Activated CD8-positive, alpha-beta memory T cell treated with anti-CD3 and anti-CD28 coated beads, Interleukin-2, amount 50 U/mL, for 1 hour (primary cell): ENCODE measurements at regions not wholly inside any gene's neighbourhood (a gene's known extent, or its start where the extent isn't known, plus 50 kb on each side); places are given as distances from the start of the nearest gene placed in this dataset.

Experiments
- DNase-seq: peaks from one replicate; pipeline ENCODE4 v3.0.0-alpha.2; 2020; ENCODE audit errors: extremely low read depth

DNA sequence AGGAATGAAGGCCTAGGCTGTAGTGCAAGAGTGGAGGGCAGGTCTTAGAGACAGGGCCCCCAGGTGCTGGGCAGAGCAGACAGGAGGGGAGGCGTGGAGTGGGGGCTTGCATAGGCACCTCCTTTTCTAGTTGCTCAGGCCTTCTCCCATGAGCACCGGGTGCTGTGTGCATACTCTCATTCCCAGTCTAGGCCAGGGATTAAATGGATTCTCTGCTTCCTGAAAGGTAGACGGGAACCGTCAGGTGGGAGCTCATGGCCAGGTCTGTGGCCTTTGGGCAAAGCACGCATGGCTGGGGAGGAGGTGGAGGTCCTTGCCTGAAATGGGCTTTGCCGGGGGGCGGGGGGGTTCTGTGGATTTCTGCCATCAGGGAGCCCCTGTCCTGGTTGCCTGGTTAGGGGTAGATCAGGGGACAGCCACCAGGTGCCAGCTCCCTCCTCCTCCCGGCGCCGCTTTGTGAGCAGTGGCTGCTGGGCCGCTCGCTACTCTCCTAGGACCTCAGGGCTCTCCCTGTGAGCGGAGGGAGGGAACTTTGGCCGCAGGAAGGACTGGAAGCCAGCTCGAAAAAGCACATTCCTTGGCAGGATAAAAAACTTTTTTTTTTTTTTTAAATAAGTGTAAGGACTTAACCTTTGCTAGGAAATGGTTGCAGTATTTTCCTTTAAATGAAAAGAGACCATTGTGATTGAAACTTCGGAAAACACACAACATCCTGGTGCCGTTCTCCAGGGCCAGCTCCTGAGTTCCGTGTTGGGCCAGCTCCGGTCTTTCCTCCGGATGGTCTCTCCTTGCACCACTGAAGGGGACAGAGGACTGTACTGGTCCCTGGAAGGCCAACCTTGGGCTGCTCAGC, 82.8 kb upstream of the HAAO start:
- DNase-seq: no peak

DNA sequence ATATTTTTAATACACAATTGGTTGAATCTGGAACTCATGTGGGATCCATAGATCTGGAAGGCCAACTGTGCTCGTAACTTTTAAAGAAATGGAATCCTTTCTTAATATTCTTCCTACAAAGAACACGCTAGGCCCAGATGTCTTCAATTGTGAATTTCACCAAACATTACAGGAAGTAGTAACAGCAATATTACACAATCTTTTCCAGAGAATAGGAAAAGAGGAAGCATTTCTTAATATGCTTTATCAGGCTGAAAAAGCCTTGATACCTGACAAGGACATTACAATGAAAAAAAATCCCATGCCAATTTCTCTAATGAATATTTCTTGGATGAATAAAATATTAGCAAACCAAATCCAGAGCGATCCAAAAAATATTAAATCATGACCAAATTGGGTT, 80.3 kb upstream of the HAAO start:
- DNase-seq: no peak

DNA sequence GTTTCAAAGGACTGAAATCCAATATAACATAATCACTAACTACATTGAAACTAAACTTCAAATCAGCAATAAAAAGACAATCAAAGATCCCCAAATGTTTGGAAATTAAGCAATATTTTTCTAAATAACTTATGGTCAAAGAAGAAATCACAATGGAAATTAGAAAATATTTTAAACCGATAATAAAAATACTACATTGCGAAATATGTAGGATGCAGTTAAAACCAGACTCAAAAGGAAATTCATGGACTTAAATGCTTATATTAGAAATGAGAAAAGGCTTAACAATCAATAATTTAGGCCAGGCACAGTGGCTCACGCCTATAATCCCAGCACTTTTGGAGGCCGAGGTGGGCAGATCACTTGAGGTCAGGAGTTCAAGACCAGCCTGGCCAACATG, 79.0 kb upstream of the HAAO start:
- DNase-seq: no peak

DNA sequence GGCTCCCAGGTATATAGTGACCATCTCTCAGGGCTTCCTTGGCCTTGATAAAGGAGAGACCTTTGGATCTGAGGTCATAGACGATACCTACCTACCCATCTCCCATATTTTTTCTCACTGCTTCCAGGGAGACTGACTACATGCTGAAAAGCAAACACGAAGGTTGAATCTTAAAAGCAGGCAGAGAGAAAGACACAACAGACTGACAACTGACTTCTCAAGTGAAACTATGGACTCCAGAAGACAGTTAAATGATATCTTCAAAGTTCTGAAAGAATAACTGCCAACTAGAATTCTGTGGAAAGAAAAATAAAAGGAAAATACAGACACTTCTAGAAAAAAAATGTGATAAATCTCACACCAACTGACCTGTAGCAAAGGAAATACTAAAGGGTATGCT, 76.5 kb upstream of the HAAO start:
- DNase-seq: no peak

DNA sequence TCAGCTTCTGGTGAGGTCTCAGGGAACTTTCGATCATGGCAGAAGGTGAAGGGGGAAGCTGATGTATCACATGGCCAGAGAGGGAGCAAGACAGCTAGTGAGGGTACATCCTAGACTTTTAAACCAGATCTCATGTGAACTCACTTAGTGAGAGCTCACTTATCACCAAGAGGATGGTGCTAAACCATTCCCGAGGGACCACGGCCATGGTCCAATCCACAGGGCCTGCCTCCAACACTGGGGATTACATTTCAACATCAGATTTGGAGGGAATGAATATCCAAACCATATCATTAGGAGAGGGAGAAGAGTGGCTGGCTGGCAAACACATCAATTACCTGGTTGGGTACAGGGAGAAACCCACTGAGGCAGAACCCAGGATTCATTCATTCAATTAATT, 75.7 kb upstream of the HAAO start:
- DNase-seq: no peak

DNA sequence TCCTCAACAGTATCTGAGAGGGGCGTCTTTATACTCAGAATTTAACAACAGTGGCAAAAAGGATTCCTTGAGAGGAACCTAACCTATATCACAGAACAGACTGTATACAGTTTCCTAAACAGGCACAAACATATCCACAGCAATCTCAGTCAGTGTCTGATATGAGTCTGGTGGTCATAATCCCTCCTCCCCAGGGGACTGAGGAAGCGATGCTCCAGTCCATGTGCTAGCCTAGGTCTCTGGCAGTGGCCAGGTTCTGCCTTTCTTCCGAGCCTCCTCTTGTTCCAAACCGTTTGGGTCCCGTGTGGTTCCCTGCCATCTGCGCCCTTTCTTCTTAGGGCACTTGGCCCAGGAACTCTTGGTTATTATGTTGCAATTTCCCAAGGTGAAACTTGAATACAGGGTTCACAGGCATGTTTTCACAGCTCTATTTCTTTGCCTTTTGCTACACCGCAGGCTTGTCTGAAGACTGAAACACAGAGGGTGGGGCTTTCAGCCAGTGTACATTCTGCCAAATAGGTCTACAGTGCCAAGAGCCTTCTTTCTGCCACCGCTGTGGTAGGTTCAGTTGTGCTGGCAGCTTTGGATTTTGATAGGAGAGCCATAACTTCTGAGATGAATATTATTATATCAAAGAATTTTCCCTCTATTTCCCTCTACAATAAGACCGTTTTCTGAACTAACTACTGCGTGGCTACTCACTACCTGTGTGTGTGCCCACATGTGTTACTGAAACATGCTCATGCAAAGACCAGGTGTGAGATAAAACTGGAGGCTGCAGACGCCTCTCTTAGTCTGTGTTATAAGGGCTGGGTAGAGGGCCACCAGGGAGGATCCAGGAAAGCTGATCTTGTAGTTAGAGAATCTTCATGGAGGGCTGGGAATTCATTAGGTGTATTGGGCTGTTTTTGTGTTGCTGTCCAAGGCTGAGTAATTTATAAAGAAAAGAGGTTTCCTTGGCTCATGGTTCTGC, 75.0 kb upstream of the HAAO start:
- DNase-seq: no peak

DNA sequence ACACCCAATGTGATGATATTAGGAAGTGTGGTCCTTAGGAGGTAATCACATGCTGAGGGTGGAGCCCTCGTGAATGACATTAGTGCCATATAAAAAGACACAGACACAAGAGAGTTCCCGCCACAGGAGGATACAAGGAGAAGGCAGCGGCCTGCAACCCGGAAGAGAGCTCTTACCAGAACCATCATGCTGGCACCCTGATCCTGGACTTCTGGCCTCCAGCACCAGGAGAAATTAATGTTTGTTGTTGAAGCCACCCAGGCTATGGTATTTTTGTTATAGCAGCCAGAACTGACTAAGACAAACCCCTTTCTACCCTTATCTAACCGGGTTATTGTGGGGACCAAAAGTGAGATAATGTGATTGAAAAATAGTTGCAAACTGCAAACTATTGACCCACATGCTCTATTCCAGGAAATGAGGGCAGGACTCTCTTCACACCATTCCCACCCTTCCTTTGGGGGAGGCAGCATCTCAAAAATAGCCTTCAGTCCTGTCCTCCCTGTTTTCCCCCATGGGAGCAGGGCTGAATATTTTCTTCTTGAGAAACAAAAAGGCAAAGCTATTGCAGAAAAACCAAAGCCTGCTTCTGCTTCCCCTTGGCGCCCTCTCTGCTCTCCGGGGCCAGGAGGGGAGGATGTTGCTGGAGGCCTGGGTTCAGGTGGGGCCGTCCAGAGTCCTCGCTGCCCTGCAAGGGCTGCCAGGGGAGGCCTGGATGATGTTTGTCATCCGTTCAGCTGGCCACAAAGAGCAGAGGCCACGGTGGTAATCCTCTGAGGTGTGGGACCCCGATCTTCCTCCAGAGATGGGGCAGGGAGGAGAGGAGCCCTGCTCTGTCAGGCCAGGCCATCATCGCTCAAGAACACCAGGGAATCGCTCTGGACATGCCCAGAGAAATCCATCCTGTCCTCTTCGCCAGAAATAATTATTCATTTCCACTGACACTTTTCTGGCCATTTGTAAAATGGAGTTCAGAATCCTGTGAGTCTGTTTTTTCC, 73.8 kb upstream of the HAAO start:
- no peak for DNase-seq

DNA sequence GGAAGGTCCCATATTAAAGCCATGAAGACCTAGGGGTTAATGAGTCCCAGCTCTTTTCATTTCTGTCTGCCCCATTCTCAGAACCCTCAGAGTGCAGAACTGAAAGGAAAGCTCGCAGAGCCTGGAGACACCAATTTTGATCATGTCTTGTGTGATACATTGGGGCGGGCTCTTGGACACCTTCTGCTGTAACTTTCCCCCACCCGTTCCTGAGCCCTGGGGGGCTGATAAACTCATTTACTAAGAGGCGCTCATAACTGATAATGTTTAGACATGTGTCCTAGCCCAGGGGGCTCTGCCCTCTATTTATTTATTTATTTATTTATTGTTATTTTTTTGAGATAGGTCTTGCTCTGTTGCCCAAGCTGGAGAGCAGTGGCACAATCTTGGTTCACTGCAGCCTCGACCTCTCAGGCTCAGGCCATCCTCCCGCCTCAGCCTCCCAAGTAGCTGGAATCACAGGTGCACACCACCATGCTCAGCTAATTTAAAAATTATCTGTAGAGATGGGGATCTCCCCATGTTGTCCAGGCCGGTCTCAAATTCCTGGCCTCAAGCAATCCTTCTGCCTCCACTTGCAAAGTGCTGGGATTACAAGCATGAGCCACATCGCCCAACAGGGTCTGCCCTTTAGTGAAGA, 72.4 kb upstream of the HAAO start:
- DNase-seq: no peak

DNA sequence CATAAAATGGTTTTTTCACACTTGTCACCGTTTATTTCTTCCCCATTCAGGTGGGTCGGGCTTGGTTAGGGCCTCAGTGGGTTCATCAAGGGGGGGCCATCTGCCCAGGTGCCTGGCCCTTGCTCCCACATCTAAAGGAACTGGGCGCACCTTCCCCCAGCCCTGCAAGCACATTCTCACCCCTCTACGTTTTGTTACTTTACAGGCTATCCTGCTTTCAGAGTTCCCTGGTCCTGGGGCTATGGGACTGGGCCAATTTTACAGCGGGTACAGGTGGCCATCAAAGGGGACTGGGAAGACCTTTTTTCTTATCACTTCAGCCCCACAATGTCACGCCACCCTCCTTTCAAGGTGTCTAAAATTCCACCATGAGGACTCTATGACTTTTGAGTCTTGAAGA, 71.8 kb upstream of the HAAO start:
- DNase-seq: no peak

DNA sequence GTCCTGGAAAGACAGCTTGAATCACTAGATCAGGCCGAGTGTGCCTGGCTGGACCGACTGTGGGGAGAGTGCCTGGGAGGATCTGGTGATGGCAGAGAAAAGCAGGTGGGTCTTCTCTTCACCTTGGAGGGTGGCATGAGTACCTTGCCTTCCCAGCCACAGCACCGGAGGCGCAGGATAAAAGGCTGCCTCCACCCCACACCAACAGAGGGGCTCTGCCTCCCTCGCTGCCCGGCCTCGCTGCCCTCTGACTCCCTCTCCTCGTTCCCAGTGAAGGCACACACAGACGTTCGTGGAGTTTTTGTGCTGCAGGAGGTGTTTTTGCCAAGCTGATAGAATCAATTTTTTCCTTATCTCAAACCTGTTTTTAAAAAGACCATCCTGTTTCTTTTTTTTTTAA, 71.4 kb upstream of the HAAO start:
- DNase-seq: no peak

DNA sequence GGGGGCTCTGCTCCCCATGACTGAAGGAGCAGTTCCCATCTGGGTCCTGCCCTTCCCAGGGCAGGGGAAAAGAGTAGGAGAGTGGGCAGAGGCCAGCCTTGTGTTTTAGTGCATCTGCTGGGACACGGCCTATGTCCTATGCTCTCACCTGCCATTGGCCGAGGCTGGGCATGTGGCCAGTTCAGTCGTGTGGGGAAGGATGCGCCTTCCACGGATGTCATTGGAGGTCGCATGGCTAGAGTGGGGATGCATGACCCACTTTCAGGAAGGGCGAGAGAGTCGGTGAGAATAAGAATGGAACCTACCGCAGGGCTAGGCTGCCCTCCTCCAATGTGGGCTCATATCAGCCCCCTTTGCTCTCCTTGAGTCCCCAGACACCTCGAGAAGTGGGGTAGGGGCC, 70.9 kb upstream of the HAAO start:
- no peak for DNase-seq

DNA sequence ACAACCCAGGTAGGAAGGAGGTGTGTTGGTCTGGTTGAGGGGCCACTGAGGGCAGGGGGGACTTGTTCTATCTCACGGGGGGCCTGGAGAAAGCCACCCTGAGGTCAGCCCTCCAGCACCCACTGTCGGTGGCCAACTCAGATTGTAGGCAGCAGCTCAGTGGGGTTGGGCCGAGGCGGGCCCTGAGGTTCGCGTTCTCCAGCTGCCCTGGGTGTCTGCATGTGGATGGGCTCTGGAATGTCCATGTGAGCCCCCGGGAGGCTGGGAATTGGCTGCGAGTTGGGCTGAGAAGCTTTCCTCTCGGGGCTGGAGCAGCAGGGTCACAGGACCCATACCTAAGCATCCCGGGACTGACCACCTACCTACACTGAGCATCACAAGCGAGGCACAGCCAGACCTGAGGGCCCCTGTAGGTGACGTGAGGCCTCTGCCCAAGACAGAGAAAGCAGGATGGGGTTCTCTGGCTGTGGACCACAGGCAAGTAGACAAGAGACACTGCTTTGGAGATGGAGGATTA, 70.3 kb upstream of the HAAO start:
- no peak for DNase-seq

DNA sequence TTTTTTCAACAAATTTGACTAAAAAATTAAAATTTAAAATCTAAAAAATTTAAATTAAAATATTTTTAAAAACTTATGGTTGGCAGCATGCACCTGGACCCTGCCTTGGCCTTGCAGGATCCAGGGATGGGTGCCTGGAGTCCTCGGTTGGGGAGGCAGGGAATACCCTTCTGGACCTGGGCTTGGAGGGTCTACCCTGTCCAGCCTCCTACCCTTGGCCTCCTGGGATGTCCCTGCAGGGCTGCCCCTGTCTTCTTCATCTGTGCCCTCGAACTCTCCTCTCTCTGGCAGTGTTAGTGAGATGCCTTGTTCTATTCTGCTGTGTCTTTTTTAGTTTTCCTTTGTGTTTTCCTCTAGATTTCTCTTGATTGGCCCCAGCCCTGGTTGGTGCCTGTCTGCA, 68.9 kb upstream of the HAAO start:
- DNase-seq: no peak

DNA sequence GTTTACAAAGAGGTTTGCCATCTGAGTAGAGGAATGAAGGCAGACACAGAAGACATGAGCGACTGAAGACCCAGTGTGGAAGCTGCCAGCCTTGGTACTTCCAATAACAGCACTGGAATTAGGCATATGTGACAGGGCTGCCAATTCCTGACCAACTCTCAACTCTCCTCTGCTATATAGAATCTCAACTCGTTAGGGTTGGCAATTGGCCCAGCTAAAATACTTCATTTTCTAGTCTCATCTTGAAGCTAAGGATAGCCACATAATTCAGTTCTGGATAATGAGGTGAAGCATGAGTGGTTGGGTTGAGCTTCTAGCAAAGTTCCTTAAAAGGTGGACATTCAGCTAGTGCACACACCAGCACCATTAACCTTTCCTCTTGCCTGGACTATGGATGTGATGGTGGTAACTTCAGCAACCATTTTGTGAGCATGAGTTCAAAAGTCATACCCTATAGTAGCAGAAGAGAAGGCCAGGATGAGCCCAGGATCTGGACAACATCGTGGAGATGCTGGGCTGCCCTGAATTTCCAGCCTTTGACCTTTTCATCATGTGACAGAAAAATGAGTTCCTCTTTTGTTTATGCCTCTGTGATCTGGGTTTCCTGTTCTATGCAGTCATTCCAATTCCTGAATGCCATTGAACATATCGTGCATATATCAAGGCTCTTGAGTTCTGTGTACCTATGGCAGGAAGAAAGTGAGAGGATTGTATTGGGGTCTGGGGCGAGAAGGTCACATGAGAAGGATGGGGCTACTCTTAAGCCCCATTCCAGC, 68.1 kb upstream of the HAAO start:
- no peak for DNase-seq

DNA sequence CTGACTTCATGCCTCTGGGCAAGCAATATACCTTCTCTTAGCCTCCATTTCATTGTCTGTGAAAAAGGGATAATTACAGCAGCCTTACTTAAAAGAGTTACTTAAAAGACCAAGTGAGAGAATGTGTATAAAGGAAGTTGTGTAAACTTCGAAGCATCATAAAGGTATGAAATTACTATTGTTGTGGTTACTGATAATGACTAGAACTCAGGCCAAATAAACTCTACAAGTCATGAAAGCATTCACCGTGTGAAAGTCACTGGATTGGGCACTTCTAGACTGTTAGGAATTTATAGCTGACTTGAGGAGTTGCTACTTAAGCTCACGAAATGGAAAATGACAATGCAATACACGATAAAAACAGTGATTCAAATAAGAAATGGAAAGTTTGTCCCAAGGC, 67.4 kb upstream of the HAAO start:
- no peak for DNase-seq

DNA sequence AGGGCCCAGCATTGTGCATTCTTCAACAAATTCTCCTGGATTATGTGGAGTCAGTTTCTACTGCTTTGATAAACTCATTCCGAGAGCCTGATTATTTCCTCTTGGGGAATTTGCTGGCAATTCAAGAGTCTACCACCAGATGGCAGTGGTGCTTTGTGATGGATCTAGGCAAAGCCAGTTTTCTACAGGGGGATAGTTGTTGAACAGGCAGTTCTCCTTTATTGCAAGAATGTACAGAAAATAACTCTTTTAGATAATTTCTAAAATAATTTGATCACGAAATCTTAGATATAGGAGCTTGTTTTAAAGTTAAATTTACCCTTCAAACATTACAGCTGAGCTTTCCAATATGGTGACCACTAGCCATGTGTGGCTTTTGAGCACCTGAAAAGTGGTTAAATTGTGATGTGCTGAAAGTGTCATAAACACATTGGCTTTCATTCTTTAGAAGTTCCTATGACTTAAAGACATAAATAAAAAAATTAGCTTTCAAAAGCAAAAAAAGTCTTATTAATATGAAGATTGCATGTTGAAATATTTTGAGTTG, 66.7 kb upstream of the HAAO start:
- DNase-seq: peak; percentile 3

DNA sequence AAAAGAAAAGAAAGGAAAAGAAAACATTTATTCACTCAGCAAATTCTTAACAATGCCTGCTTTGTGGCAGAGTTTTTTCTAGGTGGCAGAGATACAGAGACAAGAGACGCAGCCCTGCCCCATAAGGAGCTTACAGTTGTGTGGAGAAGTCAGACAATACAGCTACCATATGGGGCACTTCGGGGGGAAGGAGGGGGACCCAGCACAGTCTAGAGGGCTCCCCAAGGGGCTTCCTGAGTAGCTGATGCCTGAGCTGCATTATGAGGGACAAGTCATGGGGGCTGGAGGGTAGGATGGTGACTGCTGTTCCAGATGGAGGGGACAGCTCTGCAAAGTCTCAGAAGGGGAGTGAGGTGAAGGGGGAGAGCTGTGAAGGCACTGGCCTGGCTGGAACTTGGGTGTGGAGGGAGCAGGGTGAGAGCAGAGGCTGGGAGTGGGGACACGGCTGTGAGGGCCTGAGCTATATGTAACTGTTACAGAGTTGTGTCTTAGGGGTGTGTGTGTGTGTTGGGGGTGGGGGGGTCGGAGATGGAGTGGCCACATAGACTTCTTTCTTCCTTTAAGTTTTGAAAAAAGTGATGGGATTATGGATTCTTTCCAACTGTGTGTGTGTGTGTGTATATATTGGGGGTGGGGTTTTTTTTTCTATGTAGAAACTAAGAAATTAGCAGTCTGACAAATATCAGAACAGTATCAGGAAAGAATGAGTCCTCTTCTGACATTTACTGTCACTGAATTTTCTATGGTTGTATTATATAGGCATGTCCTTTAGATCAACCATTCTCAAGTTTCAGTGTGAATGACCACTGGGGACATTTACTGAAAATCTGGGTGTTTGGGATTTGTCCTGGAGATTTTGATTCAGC, 66.0 kb upstream of the HAAO start:
- DNase-seq: no peak

DNA sequence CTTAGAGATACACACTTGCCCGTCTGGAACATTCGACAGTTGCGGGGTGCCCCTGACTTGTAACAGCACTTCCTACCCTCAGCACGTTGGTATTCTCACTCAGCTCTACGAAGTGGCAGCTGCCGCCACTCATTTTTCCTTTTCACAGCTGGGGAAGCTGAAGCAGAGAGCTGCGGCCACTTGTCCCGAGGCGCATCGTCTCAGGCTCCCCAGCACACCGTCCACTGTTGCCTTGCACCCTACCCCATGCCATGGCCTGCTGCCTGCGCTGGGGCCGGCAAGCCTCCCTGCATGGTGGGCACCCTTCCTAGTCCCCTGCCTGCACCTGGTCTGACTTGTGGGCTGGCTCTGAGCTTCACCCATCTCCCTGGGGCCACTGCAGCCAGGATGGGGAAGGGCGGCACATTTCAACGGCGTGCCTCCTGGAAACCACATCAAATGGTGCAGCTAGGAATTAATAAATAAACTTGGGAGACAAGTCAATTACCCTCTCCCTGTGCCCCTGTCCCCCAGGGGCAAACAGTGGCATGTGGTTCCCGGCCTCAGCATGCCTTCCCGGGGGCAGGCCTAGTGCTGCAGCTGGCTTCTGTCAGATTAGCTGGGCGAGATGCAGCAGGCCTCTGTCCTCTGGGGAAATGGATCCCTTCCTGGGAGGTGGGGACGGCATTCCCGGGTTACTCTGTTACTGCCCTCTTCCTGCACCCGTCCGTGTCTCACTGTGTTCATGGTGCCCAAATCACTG, 64.7 kb upstream of the HAAO start:
- DNase-seq: no peak
